NCI-H146 (cell line): ENCODE measurements at regions not wholly inside any gene's neighbourhood (a gene's known extent, or its start where the extent isn't known, plus 50 kb on each side); places are given as distances from the start of the nearest gene placed in this dataset.
"Not testable (repeated sequence)": the region's sequence is repeated elsewhere in the genome, so short reads cannot be mapped to it uniquely, and the experiment has no call there.

ENCODE experiments used
- DNase-seq: peaks from one replicate; lab custom pipeline; 2025; lab: John Stamatoyannopoulos, UW

DNA sequence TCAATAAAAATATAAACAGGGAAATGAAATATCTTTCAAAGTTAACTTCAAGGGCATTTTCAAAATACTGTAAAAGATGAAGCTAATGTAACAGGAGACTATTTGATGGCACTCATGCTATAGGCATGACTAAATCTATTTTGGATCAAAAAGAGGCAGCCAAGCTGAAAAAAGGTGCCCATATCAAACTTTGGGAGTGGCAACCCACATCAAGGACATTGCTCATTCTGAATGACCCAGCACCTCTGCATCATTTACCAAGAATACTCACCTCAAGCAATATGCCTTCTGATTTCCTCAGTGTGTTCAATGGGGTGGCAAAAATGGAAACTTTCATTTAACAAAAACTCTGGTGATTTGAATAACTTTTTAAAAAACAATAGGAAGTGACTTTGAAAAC, 853.3 kb downstream of the TLE1 start:
- no peak for DNase-seq

DNA sequence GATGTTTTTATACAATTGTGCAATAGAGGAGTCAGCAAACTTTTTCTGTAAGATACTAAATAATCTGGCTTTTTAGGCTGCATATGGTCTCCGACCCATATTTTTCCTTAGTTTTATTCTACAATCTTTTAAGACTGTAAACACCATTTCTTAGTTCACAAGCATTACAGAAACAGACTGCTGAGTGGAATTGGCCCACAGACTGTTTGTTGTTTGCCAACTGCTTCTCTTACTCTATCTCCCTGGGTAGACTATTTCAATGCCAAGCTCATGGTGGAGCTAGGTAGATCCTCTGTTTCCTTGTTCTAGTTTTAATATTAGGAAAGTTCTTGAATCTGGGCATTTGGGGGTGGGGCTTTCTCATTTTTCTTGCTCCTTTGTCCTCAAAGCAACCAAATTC, 857.6 kb downstream of the TLE1 start:
- no peak for DNase-seq

DNA sequence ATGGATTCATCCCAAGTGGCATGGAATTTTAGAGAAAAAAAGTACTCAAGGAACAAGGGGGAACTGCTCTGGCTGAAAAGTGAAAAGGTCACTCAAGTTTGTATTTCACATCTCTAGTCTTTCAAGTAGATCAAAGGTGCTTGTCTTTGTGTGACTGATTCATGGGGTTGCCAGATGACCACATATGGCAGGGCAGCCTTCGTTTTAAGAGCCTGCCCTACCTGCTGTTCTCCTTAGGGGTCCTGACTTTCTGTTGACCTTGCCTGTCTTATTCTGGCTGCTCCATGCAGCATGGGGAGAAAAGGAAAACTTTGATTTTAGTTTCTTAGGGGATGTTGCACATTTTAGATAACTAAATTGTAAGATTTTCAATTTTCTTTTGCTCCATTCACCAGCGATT, 877.7 kb downstream of the TLE1 start:
- no peak for DNase-seq

DNA sequence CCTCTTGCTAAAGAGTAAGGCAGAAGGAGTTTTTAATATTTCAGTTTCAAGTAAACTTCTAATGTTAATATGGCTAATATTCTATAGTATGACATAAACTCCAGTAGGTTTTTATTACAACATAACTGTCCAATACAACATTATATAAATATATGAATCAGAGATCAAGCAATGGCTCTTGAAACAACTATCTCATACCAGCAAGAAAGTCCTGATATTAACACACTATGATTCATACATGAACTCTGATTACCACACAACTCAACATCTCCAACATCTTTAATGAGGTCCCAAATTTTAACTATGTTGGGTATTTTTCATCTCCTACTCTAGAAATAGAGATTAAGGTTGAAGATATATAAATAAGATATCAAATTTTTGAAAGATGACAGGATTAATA, 878.3 kb downstream of the TLE1 start:
- DNase-seq: no peak

DNA sequence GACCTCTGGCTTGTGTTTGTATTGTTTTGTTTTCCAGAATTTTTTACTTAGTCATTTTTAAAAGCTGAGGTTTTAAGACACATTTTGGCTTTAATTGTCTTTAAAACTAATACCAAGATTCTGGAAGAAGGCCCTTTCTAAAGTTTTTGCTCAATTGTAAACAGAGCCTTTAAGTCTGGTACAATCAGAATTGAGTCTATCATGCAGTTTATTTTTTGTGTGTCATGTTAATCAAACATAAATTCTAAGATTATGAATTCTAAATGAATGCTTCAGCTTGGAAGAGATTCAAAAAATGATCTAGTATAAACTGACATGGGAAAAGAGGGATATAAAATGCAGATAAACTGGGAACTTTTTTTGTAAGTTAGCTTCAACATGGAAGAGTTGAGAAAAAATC, 882.7 kb downstream of the TLE1 start:
- DNase-seq: no peak

DNA sequence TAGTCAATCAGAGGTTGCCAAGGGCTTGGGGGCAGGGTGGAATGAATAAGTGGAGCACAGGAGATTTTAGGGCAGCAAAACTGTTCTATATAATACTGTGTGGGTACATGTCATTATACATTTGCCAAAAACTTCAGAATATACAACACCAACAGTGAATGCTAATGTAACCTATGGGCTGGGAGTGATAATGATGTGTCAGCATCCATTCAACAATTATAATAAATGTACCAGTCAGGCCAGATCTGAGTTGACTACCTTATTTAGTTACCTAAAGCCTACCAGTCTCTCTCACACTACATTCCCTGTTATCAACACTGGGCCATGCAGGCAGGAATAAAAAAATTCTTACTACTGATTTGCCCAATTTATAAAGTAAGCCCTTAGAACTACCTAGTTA, 884.5 kb downstream of the TLE1 start:
- no peak for DNase-seq

DNA sequence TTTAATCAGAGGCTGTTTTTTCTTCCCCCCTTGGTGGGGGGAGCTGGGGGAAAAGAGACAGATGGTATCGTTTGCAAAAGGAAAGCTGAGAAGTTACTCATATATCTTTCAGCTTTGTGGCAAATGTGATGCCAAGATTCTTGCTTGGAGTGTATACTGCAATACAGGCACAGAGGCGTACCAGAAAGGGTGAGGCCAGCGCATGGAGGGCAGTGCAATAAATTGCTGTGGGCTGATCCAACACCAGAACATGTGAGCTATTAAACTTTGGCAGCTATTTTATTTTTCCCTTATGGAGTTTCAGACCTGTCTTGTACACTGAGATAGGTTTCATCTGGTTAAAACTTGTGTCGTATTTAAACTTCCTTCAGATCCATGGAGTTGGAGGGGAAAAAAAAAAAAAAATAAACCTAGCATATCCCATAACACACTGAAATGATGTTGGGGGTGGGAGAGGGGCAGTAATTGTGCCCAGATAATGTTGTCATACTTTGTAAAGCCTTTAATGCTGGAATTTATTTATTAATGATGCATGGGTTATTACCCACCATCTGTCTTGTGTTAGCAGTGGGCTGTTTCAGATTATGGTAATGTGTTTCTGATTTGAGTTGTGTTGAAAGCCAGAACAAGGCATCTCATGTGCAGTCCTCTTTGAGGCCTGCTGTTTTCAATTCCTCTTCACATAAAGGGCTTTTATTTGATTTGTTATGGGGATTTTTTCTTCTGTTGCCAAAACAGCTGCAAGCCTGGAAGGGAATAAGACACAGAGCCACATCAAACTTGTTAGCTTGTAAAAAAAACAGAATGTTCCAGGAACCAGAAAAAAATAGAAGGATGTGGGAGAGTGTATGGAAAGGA, 891.3 kb downstream of the TLE1 start:
- no peak for DNase-seq

DNA sequence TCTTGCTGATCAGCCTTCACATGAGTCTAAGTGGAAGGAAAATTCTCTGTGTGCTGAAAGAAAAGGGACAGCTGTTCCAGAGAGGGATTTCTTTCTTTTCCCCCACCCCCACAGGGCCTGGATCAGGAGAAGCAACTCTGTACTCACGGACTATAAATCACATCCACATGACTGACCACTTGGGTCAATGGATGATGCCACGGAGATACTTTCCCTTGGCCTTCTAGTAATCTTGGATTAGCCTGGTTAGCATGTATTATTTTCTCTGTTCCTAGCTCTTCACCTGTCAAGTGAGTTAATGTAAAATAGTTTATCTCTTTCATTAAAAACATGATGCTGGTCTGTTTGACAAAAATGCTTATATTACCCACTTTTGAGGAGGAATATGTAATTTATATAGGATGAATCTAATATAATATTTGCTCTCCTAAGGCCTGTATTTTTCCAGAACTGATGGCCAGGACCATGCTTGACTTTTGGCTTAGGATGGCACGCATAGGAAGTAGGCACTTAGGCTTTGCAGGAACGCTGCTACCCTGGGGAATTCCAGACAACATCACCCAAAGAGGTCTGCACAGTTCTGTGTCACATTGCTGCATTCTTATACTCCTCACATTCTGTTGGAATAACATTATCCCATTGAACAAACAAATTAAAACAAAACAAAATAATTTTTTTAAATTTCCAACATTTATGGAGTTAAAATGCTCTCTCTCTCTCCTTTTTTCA, 892.1 kb downstream of the TLE1 start:
- DNase-seq: no peak

DNA sequence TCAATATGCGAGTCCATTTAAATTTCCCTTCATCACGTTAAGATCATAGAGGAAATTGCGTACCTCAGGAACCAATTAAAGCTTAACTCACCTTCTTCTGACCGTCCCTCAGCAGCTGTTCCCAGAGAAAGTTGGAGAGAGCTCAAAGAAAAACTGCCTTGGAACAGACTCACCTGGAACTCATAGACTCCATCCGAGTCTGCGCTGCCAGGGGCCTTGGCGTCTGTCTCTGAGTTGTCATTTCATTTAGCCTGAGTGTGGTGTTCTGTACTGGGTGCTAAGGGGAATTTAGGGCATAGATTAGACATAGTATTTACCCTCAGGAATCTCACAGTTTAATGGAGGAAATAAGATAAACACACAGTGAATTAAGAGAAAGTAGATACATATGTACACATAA, 892.7 kb downstream of the TLE1 start:
- no peak for DNase-seq

DNA sequence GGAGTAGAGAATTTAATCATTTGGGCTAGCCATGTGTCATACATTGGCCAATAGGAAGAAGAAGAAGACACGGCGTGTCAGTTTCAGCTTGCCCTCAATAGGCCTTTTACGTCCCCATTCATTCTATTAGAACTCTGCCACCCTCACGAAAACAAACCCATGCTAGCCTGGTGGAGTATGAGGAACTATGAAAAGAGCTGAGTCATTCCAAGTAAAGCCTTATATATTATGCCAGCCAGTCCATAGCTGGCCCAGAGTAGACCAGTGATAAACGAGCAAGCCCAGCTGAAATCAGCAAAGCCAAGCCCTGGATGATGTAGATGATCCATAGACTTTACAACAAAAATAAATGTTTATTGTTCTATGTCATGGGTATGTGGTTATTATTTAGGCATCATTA, 895.1 kb downstream of the TLE1 start:
- DNase-seq: no peak

DNA sequence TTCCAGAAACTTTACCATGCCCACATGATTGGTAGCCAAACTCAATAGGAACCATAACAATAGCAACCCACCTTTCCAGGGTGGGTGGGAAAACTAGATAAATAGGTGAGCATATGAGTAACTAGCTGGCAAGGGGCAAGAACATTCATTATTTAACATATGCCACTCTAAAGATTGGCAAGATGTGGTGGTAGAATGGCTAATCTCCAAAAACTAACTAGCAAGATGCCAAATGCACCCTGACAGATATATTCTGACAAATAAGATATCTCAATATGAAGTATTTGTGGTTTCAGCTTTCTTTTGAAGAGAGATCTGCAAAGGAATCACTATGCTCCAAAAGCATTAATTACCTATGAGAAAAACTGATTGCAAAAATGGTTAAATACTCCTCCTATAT, 895.6 kb downstream of the TLE1 start:
- DNase-seq: no peak

DNA sequence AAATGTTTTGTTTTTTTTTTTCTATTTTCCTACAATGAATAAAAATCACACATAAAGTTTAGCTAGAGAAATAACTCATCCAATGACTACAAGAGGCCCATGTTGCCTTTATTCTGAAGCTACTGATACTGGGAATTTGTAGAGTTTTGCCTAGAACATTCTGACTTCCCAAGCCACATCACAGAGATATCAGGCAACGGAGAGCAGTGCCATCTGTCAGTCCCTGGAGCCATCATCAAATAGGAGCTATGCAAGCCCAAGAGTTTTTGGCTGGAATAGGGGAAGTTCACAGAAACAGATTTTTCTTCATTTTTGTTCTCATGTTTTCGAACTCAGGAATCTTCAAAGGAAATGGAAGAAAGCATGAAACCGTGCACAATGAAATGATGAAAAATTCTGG, 896.6 kb downstream of the TLE1 start:
- no peak for DNase-seq

DNA sequence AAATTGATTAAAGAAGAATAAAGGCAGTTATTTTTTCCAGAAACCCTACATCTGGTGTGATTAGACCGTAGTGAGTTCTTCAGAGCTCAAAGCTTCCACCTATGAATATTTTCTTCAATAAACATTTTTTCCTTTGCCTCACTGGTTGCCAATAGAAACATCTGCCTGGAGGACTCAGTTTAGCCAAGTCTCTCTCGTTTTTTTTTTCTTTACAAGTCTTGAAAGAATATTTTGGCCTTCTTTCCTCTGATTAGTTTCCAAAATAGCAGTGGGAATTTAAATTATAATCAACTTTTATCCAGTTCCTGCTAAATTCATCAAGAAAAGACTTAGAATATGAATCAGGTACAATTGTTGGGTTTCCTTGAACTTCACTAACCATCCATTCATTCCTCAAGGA, 897.5 kb downstream of the TLE1 start:
- no peak for DNase-seq

DNA sequence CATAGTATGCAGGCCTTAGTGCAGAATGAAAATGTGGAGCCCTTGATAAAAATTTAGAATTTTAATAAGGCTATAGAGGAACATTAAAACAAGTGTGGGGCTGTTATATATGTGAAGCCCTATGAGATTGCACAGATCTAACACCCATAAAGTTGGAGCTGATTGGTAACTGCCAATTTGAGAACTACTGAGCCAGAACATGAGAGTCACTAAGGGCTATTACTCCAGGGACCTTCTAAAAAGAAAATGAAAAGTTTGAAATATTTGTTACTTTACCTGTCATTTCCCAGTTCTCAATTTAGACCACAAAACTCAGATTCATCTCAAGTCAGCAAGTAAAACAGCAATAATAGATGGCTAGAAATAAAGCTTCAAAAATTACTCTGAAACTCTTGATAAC, 898.6 kb downstream of the TLE1 start:
- no peak for DNase-seq

DNA sequence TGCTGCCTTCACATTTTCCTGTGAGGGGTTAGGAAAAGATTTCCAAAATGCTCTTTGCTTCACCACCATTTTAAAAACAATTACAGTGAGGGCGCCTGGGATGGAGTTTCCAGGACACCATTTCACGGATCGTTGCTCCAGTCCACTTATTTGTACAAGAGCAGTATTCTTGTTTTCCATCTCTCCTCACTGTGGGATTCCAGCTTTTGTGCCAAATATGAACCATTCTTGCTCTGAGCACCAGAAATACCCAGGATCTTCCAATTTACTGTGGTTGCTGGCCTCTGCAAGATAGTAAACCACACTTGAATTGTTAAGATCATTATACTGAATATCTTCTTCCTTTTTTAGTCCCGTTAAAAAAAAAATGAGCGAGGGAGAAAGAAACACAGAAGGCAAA, 899.5 kb downstream of the TLE1 start:
- DNase-seq: no peak

DNA sequence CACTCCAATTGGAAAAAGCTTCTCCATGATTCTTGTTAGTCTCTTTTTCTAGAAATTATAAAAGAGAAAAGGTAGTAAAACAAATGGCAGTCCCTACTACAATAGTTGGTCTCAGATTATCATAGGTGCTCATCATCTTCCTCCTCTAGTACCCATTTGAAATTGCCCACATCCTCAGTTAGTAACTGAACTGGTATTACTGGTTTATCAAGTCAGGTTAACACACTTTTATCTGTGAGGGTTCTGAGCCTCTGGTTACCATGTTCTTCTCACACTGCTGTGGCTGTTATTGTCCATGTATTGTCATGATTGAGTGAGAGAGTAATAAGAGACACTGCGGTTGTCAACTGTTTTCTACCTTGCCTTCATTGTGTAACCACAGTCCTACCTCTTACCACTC, 901.7 kb downstream of the TLE1 start:
- DNase-seq: no peak

DNA sequence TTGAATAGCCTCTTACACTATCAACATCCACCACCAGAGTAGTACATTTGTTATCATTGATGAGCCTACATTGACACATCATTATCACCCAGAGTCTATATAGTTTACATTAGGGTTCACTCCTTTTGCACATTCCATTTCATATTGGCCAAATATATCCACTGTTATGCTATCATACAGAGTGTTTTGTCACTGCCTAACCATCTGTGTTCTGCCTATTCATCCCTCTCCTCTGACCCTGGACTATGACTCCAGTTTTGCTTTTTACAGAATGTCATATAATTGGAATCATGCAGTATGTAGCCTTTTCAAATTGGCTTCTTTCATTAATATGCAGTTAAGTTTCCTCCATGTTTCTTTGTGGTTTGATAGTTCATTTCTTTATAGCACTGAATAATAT, 904.7 kb downstream of the TLE1 start:
- DNase-seq: no peak

DNA sequence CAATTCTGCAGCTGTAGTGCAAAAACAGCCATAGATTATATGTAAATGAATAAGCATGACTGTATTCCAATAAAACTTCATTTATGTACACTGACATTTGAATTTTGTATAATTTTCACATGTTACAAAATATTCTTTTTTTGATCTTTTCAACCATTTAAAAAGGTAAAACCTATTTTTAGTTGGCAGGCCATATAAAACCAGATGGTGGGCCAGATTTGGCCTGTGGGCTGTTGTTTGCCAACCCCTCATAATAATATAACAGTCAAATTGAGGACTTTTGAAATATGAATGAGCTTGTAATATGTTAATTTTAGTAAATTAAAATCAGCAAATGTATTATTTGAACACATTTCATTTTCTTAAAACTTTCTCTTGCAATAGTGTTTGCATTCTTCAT, 913.4 kb downstream of the TLE1 start:
- no peak for DNase-seq

DNA sequence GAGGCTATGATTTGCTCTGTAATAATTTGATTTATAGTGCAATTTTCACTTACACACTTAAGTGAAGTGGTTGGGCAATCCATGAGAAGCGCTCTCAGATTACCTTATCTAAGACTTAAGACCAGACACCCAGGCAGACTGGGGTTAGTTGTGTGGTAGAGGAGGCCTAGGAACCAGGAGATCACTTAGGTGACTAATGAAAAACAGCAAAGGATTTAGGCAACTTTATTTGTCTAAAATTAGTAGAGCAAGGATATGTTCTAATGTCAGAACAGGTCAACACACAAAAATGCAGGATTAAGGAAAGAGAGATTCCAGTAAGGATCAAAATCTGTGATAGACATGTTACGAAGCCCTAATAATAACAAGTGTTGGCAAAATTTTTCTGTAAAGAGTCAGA, 913.8 kb downstream of the TLE1 start:
- no peak for DNase-seq

DNA sequence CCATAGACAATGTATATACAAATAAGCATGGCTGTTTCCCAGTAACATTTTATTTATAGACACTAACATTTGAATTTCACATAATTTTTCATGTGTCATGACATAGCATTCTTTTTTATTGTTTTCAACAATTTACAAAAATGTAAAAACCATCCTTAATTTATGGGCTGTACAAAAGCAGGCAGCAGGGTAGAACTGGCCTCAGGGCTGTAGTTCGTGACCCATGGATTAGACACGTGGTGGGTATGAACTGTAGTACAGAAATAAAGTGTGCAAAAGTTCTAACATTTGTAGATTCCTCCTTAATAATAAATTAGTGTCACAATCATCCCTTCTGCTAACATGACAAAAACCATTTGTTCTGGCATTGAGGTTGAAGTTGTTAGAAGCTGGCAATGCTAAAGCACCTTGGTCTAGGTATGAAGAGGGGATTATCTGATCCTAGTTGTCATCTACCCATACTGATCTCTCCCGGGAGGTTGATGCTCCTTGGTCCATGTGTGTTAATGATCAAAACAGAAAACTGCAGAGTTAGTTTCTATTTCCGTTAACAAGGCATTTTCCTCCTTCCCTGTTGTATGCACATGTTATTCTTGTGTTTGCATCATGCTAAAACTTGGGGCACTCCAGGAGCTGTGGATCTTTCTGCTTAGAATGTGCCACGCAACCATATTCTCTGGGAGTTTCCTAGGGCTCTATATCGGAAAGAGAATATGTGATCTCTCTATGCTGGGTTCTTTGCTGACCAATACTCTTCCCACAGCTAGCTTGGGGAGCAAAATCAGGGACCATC, 917.6 kb downstream of the TLE1 start:
- DNase-seq: no peak

DNA sequence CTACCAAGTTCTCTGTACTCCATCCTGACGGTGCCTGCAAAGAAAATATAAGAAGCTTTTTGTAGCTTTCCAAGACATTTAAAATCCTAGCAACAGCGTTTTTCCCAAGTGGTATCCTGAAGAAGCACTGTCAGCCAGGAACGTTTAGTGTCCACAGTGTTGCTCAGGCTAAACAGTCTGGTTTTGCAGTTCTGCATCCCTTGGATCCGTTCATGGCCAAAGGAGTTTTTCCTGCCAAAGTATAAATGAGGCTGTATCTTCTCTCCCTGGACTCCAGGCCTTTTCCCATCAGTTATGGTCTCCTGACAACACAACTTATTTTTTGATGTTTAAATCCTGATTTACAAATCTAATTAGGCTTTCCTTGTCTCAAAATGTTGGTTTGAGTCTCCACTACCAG, 925.8 kb downstream of the TLE1 start:
- DNase-seq: no peak

DNA sequence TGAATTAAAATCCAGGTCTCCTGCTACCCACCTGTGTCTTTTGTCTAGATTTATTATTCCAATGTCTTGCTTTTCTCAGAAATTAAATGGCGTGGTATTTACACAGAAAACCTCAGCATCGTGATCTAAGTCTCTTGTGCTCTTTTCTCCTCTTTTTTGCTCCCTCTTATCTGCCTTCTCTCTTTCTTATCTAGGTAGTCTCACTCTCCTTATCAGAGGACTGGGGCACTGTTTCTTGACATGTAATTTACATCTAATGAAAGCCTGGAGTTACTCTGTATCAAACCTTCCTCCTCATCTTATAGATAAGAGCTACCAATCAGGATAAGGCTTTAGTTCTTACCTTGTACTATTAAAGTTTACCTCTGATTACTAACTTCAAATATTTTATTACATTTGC, 933.8 kb downstream of the TLE1 start:
- no peak for DNase-seq

DNA sequence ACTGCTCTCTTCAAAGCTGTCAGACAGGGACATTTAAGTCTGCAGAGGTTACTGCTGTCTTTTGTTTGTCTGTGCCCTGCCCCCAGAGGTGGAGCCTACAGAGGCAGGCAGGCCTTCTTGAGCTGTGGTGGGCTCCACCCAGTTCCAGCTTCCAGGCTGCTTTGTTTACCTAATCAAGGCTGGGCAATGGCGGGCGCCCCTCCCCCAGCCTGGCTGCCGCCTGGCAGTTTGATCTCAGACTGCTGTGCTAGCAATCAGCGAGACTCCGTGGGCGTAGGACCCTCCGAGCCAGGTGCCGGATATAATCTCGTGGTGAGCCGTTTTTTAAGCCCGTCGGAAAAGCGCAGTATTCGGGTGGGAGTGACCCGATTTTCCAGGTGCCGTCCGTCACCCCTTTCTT, 942.3 kb downstream of the TLE1 start:
- DNase-seq: not testable (repeated sequence)
